HPDE6-E6E7 (cell line): ENCODE measurements at regions not wholly inside any gene's neighbourhood (a gene's known extent, or its start where the extent isn't known, plus 50 kb on each side); places are given as distances from the start of the nearest gene placed in this dataset.

Experiments
- DNase-seq: peaks from one replicate; pipeline ENCODE4 v3.0.0; 2011; ENCODE audit warnings: missing footprints; ENCODE audit errors: extremely low spot score

GRCh38 chr5:57335092-57335660 lies 147.4 kb downstream of the ACTBL2 start:
- DNase-seq: peak; percentile 12

GRCh38 chr5:57334475-57334874 lies 148.1 kb downstream of the ACTBL2 start:
- no peak for DNase-seq

GRCh38 chr5:57332361-57332760 lies 150.2 kb downstream of the ACTBL2 start:
- no peak for DNase-seq

- DNase-seq: peak; percentile 75
Measured at GRCh38 chr5:57327561-57328367, 153.9 kb downstream of the GPBP1 start.

- DNase-seq: no peak
Measured at GRCh38 chr5:57325678-57326397, 152.0 kb downstream of the GPBP1 start.

GRCh38 chr5:57324861-57325260 lies 151.0 kb downstream of the GPBP1 start:
- no peak for DNase-seq

- no peak for DNase-seq
Measured at GRCh38 chr5:57324181-57324580, 150.3 kb downstream of the GPBP1 start.

- no peak for DNase-seq
Measured at GRCh38 chr5:57320582-57320981, 146.7 kb downstream of the GPBP1 start.

GRCh38 chr5:57319628-57320027 lies 145.8 kb downstream of the GPBP1 start:
- no peak for DNase-seq

- DNase-seq: no peak
Measured at GRCh38 chr5:57318251-57318650, 144.4 kb downstream of the GPBP1 start.

- DNase-seq: no peak
Measured at GRCh38 chr5:57317341-57317740, 143.5 kb downstream of the GPBP1 start.

- peak; percentile 54 for DNase-seq
Measured at GRCh38 chr5:57316798-57317327, 143.0 kb downstream of the GPBP1 start.

GRCh38 chr5:57315941-57316340 lies 142.1 kb downstream of the GPBP1 start:
- DNase-seq: no peak
